ENCODE measurements at regions not wholly inside any gene's neighbourhood (a gene's known extent, or its start where the extent isn't known, plus 50 kb on each side); places are given as distances from the start of the nearest gene placed in this dataset.

- TF ChIP-seq ZFX (IDR thresholded peaks at IDR 0.05) (no peak), CTCF (conservative IDR thresholded peaks at IDR 0.05) (no peak)
- H3K27ac ChIP-seq, result no peak overlapping the region
Measured at GRCh38 chr9:31776471-31776870, 608.0 kb upstream of the ACO1 start.

- TF ChIP-seq CTCF (conservative IDR thresholded peaks at IDR 0.05), result no peak
- no peak for TF ChIP-seq ZFX (IDR thresholded peaks at IDR 0.05)
- no peak overlapping the region for H3K27ac ChIP-seq
Measured at GRCh38 chr9:31783491-31783890, 601.0 kb upstream of the ACO1 start.

GRCh38 chr9:31790720-31791119, 593.7 kb upstream of the ACO1 start:
- no peak for TF ChIP-seq ZFX (IDR thresholded peaks at IDR 0.05)
- H3K27ac ChIP-seq, result no peak overlapping the region

- no peak overlapping the region for H3K27ac ChIP-seq
- TF ChIP-seq ZFX (IDR thresholded peaks at IDR 0.05), result no peak
- peak; percentile 81 for TF ChIP-seq CTCF (conservative IDR thresholded peaks at IDR 0.05)
Measured at GRCh38 chr9:31799953-31800609, 584.4 kb upstream of the ACO1 start.

- TF ChIP-seq ZFX (IDR thresholded peaks at IDR 0.05) (no peak), CTCF (conservative IDR thresholded peaks at IDR 0.05) (peak; percentile 77)
- no peak overlapping the region for H3K27ac ChIP-seq
Measured at GRCh38 chr9:31807574-31808256, 576.7 kb upstream of the ACO1 start.

- TF ChIP-seq ZFX (IDR thresholded peaks at IDR 0.05), result no peak
- TF ChIP-seq CTCF (conservative IDR thresholded peaks at IDR 0.05), result no peak
- no peak overlapping the region for H3K27ac ChIP-seq
Measured at GRCh38 chr9:31808766-31809165, 575.7 kb upstream of the ACO1 start.

GRCh38 chr9:31820426-31820825, 564.0 kb upstream of the ACO1 start:
- no peak for TF ChIP-seq CTCF (conservative IDR thresholded peaks at IDR 0.05)
- H3K27ac ChIP-seq, result no peak overlapping the region

GRCh38 chr9:31821583-31821982, 562.9 kb upstream of the ACO1 start:
- TF ChIP-seq CTCF (conservative IDR thresholded peaks at IDR 0.05) (no peak), ZFX (IDR thresholded peaks at IDR 0.05) (no peak)
- no peak overlapping the region for H3K27ac ChIP-seq

Measured in C4-2B (cell line).